DMS53 (cell line): ENCODE measurements at regions not wholly inside any gene's neighbourhood (a gene's known extent, or its start where the extent isn't known, plus 50 kb on each side); places are given as distances from the start of the nearest gene placed in this dataset.
A peak's percentile ranks its signal among the peaks of the same experiment; 100 is the strongest.

ENCODE experiments used
- DNase-seq: peaks from one replicate; lab custom pipeline; 2025; lab: John Stamatoyannopoulos, UW

- DNase-seq: no peak
Measured at GRCh38 chr5:161960314-161960713, 107.3 kb upstream of the GABRG2 start.

GRCh38 chr5:161966564-161966963 lies 101.0 kb upstream of the GABRG2 start:
- peak; percentile 64 for DNase-seq

GRCh38 chr5:161975350-161975749 lies 92.2 kb upstream of the GABRG2 start:
- DNase-seq: no peak

- no peak for DNase-seq
Measured at GRCh38 chr5:161988077-161988476, 79.5 kb upstream of the GABRG2 start.
